ENCODE measurements at regions not wholly inside any gene's neighbourhood (a gene's known extent, or its start where the extent isn't known, plus 50 kb on each side); places are given as distances from the start of the nearest gene placed in this dataset.

GRCh38 chr2:211302676-211303075, 746.3 kb downstream of the CPS1 start:
- no peaks in the 10 kb centered on the region for H3K4me1 Mint-ChIP-seq (ENCODE audit: unreplicated experiment)
- H3K27ac Mint-ChIP-seq (ENCODE audit: unreplicated experiment): no peak overlapping the region
- H3K9me3 Mint-ChIP-seq (ENCODE audit: unreplicated experiment): no peaks in the 10 kb centered on the region
- no peaks in the 10 kb centered on the region for H3K36me3 Mint-ChIP-seq (ENCODE audit: unreplicated experiment)
- H3K27me3 Mint-ChIP-seq (ENCODE audit: unreplicated experiment): peaks cover 3% of the 10 kb centered on the region
- H3K4me3 Mint-ChIP-seq (ENCODE audit: unreplicated experiment): no peak overlapping the region
- no peak for DNase-seq (ENCODE audit: extremely low spot score, unreplicated experiment)
- TF ChIP-seq, protein P1, sequence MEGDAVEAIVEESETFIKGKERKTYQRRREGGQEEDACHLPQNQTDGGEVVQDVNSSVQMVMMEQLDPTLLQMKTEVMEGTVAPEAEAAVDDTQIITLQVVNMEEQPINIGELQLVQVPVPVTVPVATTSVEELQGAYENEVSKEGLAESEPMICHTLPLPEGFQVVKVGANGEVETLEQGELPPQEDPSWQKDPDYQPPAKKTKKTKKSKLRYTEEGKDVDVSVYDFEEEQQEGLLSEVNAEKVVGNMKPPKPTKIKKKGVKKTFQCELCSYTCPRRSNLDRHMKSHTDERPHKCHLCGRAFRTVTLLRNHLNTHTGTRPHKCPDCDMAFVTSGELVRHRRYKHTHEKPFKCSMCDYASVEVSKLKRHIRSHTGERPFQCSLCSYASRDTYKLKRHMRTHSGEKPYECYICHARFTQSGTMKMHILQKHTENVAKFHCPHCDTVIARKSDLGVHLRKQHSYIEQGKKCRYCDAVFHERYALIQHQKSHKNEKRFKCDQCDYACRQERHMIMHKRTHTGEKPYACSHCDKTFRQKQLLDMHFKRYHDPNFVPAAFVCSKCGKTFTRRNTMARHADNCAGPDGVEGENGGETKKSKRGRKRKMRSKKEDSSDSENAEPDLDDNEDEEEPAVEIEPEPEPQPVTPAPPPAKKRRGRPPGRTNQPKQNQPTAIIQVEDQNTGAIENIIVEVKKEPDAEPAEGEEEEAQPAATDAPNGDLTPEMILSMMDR (IDR thresholded peaks at IDR 0.05): no peak

- TF ChIP-seq, protein P1 (IDR thresholded peaks at IDR 0.05): no peak
- peaks cover 8% of the 10 kb centered on the region for H3K27me3 Mint-ChIP-seq (ENCODE audit: unreplicated experiment)
- H3K36me3 Mint-ChIP-seq (ENCODE audit: unreplicated experiment): no peaks in the 10 kb centered on the region
- H3K9me3 Mint-ChIP-seq (ENCODE audit: unreplicated experiment): no peaks in the 10 kb centered on the region
- DNase-seq (ENCODE audit: extremely low spot score, unreplicated experiment): no peak
- H3K4me1 Mint-ChIP-seq (ENCODE audit: unreplicated experiment): no peaks in the 10 kb centered on the region
- no peak overlapping the region for H3K4me3 Mint-ChIP-seq (ENCODE audit: unreplicated experiment)
- no peak overlapping the region for H3K27ac Mint-ChIP-seq (ENCODE audit: unreplicated experiment)
Measured at GRCh38 chr2:211306929-211307328, 750.5 kb downstream of the CPS1 start.

Measured in osteocyte (in vitro differentiated cells).